ENCODE measurements at regions not wholly inside any gene's neighbourhood (a gene's known extent, or its start where the extent isn't known, plus 50 kb on each side); places are given as distances from the start of the nearest gene placed in this dataset.

DNA sequence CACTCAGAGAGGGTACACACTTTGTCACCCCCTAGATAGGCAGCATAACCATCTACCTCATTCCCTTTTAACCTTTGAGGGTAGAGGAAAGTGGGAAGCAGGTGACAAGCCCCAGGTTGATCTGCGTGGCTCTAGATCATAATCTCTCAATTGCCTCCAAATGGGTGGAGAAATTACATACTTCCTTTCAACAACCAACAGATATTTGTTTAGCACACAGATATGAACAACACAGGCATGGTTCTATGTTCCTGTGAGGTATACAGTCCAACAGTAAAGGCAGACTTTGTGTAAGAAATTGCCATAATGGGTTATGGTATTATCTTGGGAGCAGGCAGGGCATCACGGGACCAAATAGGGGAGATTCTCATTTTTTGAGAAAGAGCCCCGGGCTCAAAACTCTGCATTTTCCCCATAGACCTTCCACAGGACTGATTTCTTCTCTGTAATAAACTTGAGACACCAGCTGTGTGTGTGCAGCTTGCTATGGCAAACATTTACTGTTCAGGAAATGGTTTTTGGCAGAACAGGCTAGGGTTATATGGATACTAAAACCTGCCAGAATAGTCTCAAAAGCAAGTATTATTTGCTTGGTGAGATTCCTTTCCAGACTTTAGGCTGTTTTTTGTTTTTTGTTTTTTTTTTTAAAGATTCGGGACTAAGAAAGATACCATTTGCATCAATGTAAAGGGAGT lies 126.2 kb downstream of the CD164 start:
- TF ChIP-seq EZH2phosphoT487 (IDR thresholded peaks at IDR 0.05) (no peak), EZH2 (IDR thresholded peaks at IDR 0.05) (no peak)
- TF ChIP-seq, protein P1, sequence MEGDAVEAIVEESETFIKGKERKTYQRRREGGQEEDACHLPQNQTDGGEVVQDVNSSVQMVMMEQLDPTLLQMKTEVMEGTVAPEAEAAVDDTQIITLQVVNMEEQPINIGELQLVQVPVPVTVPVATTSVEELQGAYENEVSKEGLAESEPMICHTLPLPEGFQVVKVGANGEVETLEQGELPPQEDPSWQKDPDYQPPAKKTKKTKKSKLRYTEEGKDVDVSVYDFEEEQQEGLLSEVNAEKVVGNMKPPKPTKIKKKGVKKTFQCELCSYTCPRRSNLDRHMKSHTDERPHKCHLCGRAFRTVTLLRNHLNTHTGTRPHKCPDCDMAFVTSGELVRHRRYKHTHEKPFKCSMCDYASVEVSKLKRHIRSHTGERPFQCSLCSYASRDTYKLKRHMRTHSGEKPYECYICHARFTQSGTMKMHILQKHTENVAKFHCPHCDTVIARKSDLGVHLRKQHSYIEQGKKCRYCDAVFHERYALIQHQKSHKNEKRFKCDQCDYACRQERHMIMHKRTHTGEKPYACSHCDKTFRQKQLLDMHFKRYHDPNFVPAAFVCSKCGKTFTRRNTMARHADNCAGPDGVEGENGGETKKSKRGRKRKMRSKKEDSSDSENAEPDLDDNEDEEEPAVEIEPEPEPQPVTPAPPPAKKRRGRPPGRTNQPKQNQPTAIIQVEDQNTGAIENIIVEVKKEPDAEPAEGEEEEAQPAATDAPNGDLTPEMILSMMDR (IDR thresholded peaks at IDR 0.05) = no peak
- no peak overlapping the region for H3K27ac ChIP-seq
- no peaks in the 10 kb centered on the region for H3K36me3 ChIP-seq
- no peak overlapping the region for H3K9ac ChIP-seq
- Mint-ChIP-seq H3K4me3 (no peak overlapping the region), H3K27me3 (ENCODE audit: insufficient read depth, low read depth) (peaks cover 6% of the 10 kb centered on the region), H3K27ac (no peak overlapping the region), H3K9me3 (peaks cover 4% of the 10 kb centered on the region), H3K36me3 (peaks cover 3% of the 10 kb centered on the region), H3K4me1 (peaks cover 5% of the 10 kb centered on the region)
- no peak for DNase-seq (ENCODE audit: low spot score)
- H3K4me2 ChIP-seq = no peak overlapping the region
- no peaks in the 10 kb centered on the region for H4K20me1 ChIP-seq (ENCODE audit: low read depth)
- no peaks in the 10 kb centered on the region for H3F3A ChIP-seq (ENCODE audit: low read depth)
- H3K27me3 ChIP-seq = no peaks in the 10 kb centered on the region
- no peaks in the 10 kb centered on the region for H3K4me1 ChIP-seq
- H3K4me3 ChIP-seq = no peak overlapping the region
- H3K9me3 ChIP-seq (ENCODE audit: low read depth) = no peaks in the 10 kb centered on the region
- no peak overlapping the region for H2AFZ ChIP-seq (replicated peaks)
- H3K79me2 ChIP-seq (ENCODE audit: low read depth) = no peaks in the 10 kb centered on the region

DNA sequence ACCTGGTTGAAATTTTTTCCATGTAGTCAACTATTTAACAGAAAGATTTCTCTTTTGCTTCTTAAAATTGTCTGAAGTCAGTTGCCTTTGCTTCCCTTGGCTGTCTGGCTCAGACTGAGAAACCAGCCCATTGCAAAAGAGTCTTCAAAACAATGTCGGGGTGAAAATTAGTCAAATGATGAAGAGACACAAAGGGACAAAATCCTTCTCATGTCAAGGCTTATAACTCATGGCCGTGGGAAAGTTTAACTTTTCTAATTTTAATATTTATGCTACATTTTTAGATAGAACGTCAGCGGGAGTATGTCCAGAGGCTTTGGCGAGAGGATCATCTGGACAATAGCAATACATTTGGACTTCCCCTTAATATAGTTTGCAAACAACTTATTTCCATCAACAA lies 127.2 kb downstream of the CD164 start:
- no peak overlapping the region for H3K9ac ChIP-seq
- Mint-ChIP-seq H3K36me3 (peaks cover 3% of the 10 kb centered on the region), H3K27me3 (ENCODE audit: insufficient read depth, low read depth) (peaks cover 6% of the 10 kb centered on the region), H3K4me3 (no peak overlapping the region), H3K9me3 (peaks cover 5% of the 10 kb centered on the region), H3K27ac (no peak overlapping the region), H3K4me1 (peaks cover 5% of the 10 kb centered on the region)
- no peaks in the 10 kb centered on the region for H3K36me3 ChIP-seq
- no peaks in the 10 kb centered on the region for H4K20me1 ChIP-seq (ENCODE audit: low read depth)
- no peaks in the 10 kb centered on the region for H3F3A ChIP-seq (ENCODE audit: low read depth)
- TF ChIP-seq EZH2 (IDR thresholded peaks at IDR 0.05) = no peak
- H3K79me2 ChIP-seq (ENCODE audit: low read depth) = no peaks in the 10 kb centered on the region
- no peaks in the 10 kb centered on the region for H3K9me3 ChIP-seq (ENCODE audit: low read depth)
- no peak overlapping the region for H2AFZ ChIP-seq (replicated peaks)
- no peaks in the 10 kb centered on the region for H3K27me3 ChIP-seq
- H3K27ac ChIP-seq = no peak overlapping the region
- DNase-seq (ENCODE audit: low spot score) = no peak
- H3K4me1 ChIP-seq = no peaks in the 10 kb centered on the region
- H3K4me2 ChIP-seq = no peak overlapping the region
- H3K4me3 ChIP-seq = no peak overlapping the region

DNA sequence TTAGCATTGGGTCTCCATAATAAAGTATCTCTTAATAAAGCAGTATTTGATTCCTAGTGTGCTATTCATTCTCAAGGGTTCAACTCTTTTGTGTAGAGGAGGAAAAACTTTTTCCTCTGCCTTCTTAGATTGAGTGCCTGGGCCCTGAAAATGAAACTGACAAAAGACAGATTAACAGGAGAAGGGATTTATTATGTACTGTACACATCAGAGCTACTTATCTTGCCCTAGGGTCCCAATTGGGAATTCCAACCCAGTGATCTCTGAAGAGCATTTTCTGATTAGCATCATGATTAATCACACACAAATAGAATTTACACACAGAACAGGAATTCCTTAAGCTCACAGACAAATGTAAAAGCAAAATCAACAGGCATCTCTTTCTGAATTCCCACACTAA lies 128.9 kb downstream of the CD164 start:
- no peaks in the 10 kb centered on the region for H3K4me1 ChIP-seq
- Mint-ChIP-seq H3K27ac (no peak overlapping the region), H3K27me3 (ENCODE audit: insufficient read depth, low read depth) (peaks cover 6% of the 10 kb centered on the region), H3K4me3 (no peak overlapping the region), H3K36me3 (peaks cover 3% of the 10 kb centered on the region), H3K9me3 (peaks cover 5% of the 10 kb centered on the region), H3K4me1 (peaks cover 5% of the 10 kb centered on the region)
- no peak overlapping the region for H3K4me2 ChIP-seq
- H3K4me3 ChIP-seq = no peak overlapping the region
- no peaks in the 10 kb centered on the region for H3K36me3 ChIP-seq
- H3K9me3 ChIP-seq (ENCODE audit: low read depth) = no peaks in the 10 kb centered on the region
- H3K9ac ChIP-seq = no peak overlapping the region
- TF ChIP-seq, protein P1 (IDR thresholded peaks at IDR 0.05) = no peak
- TF ChIP-seq EZH2phosphoT487 (IDR thresholded peaks at IDR 0.05) (no peak), EZH2 (IDR thresholded peaks at IDR 0.05) (no peak)
- no peaks in the 10 kb centered on the region for H3F3A ChIP-seq (ENCODE audit: low read depth)
- no peaks in the 10 kb centered on the region for H3K79me2 ChIP-seq (ENCODE audit: low read depth)
- H3K27ac ChIP-seq = no peak overlapping the region
- no peaks in the 10 kb centered on the region for H3K27me3 ChIP-seq
- H4K20me1 ChIP-seq (ENCODE audit: low read depth) = no peaks in the 10 kb centered on the region
- no peak for DNase-seq (ENCODE audit: low spot score)
- H2AFZ ChIP-seq (replicated peaks) = no peak overlapping the region

DNA sequence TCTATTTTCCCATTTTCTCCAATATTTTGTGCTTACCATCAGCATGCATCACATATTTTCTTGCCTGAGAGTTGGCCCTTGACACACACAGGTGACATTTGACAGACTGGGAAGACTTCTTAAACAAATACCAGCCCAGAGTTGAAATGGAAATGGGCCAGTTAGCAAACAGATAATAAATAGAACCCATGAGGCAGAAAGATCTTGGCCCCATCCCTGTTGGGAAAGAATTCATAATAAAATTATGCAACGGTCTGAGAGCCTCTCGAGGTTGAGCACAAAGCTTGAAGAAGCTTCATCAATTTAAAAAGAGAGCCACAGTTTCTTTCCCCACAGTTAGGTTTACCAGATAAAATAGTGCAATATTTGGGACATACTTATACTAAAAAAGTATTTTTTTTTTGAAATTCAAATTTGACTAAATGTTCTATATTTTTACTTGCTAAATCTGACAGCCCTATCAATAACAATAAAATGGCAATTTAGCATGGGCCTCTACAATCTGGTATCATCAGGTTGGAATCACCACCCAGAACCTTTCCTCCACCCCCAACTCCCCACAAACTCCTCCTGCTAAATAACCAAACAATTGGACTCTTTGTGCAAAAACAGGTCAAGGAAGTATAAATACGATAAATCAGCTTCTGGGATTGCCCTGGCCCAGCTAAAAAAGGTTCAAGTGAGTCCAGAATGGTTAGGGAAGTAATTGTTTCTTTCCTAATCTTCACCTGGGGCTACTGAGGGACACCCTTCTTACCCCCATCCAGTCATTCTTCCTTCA lies 129.8 kb downstream of the CD164 start:
- peak overlapping the region; percentile 2 for H3K4me3 Mint-ChIP-seq

More for the DNA sequence above, 129.8 kb downstream of the CD164 start:
- Mint-ChIP-seq H3K27me3 (ENCODE audit: insufficient read depth, low read depth) (peaks cover 6% of the 10 kb centered on the region), H3K36me3 (peaks cover 3% of the 10 kb centered on the region), H3K4me1 (peaks cover 5% of the 10 kb centered on the region), H3K9me3 (peaks cover 5% of the 10 kb centered on the region), H3K27ac (no peak overlapping the region)
- Histone ChIP-seq H2AFZ (replicated peaks) (no peak overlapping the region), H3K9ac (no peak overlapping the region), H3F3A (ENCODE audit: low read depth) (no peaks in the 10 kb centered on the region), H3K36me3 (no peaks in the 10 kb centered on the region), H3K27me3 (no peaks in the 10 kb centered on the region), H3K9me3 (ENCODE audit: low read depth) (no peaks in the 10 kb centered on the region), H3K27ac (no peak overlapping the region), H4K20me1 (ENCODE audit: low read depth) (no peaks in the 10 kb centered on the region), H3K4me2 (no peak overlapping the region), H3K79me2 (ENCODE audit: low read depth) (no peaks in the 10 kb centered on the region), H3K4me3 (no peak overlapping the region), H3K4me1 (no peaks in the 10 kb centered on the region)
- no peak for DNase-seq (ENCODE audit: low spot score)
- TF ChIP-seq EZH2phosphoT487 (IDR thresholded peaks at IDR 0.05) (no peak), EZH2 (IDR thresholded peaks at IDR 0.05) (no peak)
- TF ChIP-seq, protein P1 (IDR thresholded peaks at IDR 0.05) = no peak
